Activated CD4-positive, alpha-beta T cell treated with anti-CD3 and anti-CD28 coated beads for 48 hours (primary cell): ENCODE measurements at regions not wholly inside any gene's neighbourhood (a gene's known extent, or its start where the extent isn't known, plus 50 kb on each side); places are given as distances from the start of the nearest gene placed in this dataset.

Experiments
- DNase-seq: peaks from one replicate; pipeline ENCODE4 v3.0.0-alpha.2; 2020

DNA sequence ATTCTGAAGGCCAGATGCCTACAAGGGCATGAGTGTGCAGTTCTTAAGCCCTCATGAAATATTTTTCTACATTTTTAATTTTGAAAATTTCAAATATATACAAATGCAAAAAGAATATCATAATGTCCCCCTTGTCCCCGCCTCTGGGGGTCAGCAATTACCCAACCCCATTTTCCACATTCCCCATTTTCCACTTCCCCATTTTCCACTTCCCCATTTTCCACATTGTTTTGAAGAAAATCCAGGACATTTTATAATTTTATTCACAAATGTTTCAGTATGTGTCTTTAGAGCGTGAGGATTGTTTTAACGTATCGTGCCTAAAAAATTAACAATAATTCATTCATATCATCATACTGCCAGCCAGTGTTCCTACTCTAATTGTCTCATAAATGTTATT, 403.6 kb upstream of the RAB6C start:
- no peak for DNase-seq

DNA sequence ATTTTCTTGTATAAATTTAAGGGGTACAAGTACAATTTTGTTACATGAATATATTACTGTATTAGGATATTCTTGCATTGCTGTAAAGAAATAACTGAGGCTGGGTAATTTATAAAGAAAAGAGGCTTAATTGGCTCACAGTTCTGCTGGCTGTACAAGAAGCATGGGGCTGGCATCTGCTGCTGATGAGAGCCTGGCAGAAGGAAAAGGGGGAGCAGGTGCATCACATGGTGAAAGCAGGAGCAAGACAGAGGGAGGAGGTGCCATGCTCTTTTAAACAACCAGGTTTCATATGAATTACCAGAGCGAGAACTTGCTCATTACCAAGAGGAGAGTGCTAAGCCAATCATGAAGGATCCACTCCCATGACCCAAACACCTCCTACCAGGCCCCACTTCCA, 399.5 kb upstream of the RAB6C start:
- DNase-seq: no peak

DNA sequence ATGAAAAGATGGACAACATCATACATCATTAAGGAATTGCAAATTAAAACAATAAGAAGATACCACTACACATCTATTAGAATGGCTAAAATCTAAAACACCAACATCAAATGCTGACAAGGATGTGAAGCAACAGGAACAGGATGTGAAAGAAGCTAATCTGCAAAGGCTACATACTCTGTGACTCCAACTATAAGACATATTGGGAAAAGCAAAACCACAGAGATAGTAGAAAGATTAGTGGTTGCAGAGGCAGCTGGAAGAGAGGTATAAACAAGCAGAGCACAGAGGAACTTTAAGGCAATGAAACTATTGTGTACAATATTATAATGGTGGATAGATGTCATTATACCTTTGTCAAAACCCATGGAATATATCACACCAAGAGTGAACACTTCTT, 393.7 kb upstream of the RAB6C start:
- DNase-seq: no peak

DNA sequence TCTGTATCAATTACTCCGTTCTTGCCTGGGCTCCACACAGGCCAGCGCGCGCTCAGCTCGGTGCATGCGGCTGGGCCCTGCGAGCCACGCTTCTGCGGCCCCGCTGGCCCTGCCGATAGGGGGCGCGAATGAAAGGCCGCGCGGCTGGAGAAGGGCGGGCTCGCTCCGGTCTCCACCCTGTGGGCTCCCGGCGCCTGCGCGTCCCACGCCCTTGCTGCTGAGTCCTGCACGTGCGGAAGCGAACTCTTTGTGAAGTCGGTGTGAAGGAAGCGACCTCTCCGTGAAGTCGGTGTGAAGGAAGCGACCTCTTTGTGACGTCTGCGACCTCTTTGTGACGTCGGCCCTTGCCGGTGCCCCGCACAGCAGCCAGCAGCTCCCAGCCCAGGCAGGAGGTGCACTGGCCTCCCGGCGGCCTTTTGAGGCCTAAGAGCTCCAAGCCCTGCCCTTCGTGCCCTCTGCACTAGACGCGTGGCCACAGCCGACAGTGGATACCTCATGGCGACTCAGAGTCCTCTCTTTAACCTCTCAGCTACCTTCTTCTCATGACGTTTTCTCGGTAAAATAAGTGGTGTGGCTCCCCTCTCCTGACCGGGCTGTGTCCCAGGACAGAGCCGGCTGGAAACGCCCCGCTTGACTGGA, 391.9 kb upstream of the RAB6C start:
- DNase-seq: no peak

DNA sequence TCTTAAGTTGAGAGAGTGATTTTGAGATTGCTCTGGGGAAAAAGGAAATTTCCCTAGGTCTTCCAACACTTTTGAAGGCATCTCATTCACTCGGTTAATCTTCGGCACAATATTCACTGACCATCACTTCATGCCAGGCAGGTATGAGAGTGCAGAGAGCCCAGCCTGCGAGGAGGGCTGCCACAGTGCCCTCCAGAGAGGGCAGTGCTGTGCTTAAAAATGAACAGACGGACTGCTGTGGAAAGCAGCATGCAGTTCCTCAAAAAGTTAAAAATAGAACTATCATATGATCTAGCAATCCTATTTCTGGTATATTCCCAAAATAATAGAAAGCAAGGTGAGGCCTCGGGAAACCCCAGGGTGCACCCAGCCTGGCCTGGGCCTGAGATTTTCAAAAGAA, 374.9 kb upstream of the RAB6C start:
- DNase-seq: no peak

DNA sequence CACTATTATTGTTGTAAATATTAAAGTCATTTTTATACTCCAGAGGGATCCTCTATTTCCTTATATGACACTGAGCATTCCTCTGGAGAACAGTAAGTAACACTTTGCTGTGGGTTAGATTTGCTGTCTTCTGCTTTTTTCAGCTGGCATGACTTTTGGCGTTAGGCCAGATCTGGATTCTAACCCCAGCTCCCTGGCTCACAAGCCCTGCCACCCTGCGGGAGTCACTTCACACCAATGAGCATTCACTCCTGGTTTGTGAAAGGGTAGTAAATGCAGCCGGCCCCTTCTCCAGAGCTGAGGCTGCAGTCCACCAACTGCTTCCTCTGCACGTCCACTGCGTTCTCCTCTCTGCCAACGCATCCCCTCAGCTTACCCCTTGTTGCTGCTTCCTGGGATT, 373.8 kb upstream of the RAB6C start:
- no peak for DNase-seq

DNA sequence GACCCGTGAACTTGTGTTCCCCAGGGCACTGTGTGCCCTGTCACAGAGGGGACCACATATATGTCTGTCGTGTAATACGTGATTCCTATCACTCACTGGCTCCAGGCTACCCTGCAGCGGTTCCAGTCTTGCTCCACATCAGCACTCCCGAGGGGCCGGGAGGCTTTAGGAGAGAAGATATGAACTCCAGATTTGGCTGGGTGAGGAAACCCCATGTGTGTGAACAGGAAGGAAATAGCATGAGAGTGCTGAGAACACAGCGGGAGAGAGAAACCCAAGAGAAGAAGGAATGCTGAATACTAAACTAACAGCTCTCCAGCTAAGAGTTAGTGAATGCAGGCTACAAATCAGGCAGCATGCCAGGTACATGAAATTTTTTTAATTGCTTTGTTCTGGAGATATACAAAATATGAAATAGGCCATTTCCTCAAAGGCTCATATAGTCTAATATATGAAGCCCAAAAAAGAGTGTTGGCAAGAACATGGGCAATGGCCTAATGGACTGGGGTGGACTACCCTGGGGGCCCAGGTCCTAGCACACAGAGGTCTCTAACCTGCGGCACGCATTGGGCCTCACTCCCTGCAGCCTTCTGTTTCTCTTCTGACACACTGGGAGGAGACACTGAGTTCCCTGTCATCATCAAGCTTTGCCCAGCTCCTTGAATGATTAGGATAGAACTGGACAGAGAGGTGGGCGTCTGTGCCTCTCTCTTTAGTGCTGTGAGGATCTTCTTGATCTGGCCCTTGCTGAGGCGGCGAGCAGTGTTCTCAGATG, 372.8 kb upstream of the RAB6C start:
- no peak for DNase-seq

DNA sequence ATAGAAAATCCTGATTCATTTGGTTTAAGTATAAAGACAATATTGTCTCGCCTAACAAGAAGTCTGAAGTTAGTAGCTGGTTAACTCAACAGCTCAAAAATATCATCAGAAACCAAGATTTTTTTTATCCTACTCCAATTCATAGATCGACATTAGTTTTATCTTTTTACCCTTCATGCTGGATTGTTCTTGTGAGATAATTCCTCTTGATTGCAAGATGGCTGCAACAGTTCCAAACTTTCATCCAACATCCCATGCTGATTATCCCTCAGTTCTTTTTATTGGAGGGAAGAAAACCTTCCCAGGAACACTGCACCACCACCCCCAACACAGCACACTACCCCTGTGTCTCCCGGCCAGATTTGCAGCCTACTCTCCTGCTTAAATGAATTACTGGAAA, 370.2 kb upstream of the RAB6C start:
- no peak for DNase-seq

DNA sequence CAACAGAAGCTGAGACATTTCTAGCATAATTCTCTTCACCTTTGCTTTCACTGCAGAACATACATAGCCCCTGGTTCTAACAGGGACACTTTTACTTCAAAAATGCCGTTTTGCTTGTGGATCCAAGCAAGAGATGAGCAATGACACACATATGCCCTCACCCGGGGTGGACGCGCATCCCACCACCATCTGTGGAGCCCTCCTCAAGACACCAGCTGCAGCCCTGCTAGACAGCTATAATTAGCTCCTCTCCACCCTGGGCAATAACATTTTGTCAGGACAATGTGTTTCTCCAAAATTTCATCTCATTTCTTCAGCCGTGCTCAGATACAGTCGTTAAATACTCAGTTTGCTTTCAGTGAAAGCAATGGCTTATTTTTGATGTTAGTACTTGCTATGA, 368.7 kb upstream of the RAB6C start:
- no peak for DNase-seq

DNA sequence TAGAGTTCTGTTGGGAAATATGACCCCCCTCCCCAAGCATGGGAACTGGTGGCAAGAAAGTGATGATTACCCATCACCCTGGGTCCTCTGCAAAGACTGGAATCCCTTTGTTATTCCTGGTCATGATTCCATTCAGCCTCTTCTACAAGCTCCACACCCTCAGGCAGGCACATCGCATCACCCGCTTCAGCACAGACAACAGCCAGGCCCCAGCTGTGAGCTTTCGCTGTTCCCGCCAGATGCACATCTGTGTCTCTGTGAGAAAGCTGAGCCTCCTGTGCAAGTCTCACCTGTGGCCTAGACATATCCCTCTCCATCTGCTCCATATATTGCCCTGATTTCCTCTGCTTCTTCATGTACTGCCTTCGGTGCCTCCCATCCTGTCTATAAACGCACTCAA, 368.0 kb upstream of the RAB6C start:
- no peak for DNase-seq

DNA sequence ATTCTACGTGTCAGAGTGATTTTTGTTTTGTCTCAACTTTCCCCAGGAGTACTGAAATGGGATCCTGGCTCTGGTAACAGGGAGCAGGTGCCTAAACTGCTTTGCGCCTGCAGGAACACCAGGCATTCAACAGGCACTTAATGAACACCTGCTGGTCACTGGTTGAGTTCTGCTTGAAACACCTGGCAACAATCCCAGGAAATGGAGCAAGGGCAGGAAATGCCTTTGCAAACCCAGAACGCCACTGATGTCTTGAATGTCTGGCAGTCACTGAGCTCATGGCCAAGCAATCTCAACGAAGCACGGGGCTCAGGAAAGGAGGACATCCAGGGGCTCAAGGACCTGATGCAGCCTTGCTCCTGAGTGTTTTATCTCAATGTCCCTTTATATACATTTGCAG, 360.0 kb upstream of the RAB6C start:
- DNase-seq: no peak

DNA sequence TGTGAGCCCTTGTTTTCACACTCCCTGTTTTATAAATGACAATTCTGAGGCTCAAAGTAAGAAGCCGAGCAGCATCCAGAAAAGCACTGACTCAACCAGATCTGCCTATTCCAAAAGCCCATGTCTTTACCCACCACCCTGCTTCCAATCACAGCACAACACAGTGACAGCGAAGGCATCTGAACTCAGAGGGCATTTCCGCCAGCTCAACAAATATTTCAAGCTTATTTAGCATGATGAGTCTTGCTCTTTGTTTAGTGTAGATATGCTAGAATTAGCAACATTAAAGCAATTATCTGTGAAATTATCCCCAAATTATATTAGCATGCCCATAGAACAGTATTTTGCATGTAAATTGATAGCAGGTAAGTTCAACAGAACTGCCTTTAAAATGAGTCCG, 359.1 kb upstream of the RAB6C start:
- no peak for DNase-seq

DNA sequence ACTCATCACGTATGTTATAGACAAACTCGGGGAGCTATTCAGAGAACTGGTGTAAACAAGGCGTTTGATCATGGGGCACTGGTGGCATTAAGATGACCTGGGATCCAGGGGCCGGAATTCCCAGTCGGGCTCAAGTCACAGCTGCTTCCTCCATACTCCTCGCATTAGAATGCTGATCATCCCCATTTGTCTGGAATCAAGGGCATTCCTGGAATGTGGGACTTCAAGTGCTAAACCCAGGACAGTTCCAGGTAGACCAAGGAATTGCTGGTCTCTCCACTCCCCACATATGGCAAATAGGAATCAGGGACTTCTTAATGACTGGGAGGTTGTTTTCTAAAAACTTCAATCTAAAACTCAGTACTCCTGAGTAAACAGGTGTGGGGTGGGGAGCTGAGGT, 355.7 kb upstream of the RAB6C start:
- DNase-seq: no peak

DNA sequence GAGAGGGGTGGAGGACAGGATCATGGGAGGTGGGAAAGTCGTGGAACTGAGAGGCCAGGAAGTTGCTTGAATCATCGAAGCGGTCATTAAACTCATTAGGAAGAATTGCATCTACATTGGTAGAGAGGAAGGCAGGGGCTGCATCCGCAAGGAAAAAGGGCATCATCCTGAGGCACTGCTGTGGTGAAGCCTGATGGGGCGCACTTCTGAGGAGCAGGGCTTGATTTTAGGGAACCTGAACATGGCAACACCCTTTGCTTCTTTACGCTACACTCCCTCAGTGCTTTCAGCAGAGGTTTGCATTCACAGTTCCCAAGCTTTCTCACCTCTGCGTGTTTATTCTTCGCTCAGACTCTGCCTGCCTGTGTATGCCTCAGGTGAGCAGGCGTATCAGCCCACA, 352.0 kb upstream of the RAB6C start:
- no peak for DNase-seq

DNA sequence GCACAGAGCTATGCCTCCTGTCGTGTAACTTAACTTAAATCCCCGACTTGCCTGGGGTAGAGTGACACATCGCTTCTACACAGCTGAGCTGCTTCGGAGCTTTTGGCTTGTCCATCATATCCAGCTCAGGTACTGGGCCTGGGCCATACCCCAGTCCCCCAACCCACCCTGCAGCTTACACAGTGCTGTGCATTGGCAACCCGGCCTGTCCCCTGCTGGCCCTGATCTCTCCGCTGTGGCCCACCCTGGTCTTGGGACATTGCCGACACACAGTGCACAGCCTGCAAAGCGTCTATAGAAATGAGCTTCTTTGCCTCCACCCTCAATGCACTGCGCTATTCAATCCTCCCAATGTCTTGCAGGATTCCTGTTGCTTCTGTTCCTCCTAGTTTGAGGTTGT, 342.8 kb upstream of the RAB6C start:
- DNase-seq: no peak

DNA sequence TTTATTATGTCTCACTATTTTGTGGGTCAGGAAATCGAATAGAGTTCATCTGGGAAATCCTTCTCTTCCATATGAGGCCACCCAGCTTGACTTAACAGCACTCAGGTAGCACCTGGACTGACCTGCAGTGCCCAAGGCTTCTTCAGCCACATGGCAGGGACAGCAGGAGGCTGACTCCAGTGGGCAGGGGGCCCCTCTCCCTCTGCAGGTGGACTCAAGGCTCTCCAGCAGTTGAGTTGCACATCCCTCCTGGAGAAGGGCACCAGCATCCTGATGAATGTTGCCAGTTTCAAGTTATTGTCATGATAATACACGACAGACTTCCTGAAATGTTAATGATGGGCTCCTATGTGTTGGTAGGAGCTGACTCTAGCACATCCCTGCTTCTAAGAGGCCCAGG, 338.1 kb upstream of the RAB6C start:
- no peak for DNase-seq

DNA sequence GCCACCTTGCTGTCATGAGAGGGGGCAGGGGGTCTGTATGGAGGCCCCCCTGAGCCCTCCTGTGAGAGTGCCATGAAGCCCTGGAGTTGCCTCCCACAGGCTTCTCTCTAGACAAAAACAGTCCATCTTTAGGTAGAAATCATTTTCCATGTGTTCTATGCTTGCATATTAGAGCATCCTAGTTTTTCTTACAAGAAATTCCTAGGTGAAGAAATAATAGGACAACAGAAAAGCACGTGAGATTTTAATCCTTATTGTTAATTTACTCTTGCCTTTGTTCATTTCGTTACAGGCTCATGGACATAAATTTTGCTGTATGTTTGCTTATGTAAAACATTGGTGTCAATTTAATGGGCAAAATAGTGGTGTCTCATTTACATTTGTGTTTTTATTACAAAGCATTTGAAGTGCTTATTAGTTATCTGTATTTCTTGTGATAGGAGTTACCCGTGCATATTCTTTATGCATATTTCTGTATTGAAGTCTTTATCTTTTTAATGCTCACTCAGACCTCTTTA, 336.9 kb upstream of the RAB6C start:
- DNase-seq: no peak

DNA sequence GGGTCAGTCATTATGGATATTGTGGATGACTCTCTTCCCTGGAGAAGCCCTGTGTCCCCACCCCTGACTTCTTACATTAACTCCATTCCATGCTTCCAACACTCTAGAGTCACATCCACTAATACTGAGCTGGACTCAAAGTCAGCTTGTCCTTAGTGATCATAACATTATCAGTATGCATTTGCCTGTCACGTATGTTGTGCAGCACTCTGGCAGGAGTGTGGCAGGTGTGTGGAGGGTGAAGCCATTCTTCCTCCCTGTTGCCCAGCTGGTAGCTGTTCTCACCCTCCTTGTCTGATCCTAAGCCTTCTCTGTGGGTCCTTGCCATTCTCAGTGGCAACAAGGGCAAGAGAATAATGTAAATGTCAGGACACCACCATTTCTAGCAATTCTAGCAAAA, 334.1 kb upstream of the RAB6C start:
- no peak for DNase-seq

DNA sequence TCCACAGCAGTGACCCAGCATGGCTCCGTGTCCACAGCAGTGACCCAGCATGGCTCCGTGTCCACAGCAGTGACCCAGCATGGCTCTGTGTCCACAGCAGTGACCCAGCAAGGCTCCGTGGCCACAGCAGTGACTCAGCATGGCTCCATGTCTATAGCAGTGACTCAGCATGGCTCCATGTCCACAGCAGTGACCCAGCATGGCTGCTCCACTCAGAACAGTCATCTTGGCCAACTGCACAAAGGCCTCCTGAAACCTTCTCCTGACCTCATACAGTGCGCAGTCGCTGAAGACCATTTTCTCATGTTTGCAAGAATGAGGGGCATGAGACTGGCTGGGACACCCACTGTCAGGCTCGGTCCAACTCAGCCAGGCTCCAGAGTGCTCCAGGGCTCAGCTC, 333.4 kb upstream of the RAB6C start:
- DNase-seq: no peak

DNA sequence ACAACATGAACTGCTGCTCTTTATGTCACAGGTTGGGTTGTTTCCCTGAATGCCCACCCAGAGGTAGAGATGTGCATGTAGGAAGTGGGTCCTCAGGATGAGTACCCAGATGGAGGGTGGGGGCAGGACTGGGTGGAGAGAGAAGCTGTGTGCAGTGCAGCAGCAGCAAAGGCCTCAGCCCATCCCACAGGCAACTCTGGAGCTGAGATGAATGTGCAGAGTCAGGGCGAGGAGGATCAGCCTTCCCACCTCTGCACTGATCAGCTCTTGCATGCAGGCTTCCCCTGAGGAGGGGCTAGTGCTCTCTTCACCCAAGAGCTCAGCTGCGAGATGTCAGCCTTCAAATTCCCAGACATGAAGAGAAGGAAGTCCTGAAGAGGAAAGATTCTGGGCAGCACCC, 326.2 kb upstream of the RAB6C start:
- no peak for DNase-seq

DNA sequence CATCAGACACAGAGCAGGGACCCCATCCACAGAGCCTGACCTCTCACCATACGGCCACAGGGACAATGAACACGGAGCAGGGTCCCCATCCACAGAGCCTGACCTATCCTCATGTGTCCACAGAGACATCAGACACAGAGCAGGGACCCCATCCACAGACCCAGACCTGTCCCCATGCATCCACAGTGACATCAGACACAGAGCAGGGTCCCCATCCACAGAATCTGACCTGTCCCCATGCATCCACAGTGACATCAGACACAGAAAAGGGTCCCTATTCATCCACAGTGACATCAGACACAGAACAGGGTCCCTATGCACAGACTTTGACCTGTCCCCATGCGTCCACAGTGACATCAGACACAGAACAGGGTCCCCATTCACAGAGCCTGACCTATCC, 325.1 kb upstream of the RAB6C start:
- DNase-seq: no peak

DNA sequence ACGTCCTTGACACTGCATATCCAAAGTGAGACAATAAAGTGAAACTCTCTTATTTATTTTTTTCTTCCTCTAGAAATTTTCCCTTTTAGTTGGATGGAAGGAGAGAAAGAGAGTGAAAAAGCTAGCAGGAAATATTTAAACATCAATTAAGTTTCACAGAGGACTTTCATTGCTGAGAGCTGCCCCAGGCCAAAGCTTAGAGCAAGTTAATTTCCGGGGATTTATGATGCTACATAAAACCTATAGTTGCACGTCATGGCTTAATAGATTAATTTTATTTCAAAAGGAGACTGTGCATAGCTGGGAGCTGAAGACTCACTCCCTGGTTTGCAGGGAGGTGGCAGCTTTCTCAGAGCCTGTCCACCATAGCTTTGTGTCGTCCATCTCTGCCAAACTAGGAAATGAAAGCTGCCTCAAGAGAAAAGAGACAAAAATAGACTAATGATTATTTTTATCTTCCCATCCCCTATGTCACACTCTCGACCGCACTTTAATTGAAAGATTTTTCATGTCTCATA, 323.3 kb upstream of the RAB6C start:
- DNase-seq: no peak

DNA sequence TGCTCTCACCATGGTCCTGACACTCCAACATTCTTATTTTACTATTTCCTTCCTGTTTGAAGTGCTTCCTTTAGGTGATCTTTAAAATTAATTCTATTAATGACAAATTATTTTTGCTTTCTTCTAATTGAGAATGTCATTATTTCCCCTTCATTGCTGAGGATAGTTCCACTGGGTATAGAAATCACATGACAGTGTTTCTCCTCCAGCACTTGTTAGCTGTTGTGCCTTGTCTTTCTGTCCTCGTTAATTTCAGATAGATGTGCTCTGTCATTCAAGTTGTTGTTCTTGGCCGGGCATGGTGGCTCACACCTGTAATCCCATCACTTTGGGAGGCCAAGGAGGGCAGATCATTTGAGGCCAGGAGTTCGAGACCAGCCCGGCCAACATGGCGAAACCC, 321.0 kb upstream of the RAB6C start:
- DNase-seq: no peak

DNA sequence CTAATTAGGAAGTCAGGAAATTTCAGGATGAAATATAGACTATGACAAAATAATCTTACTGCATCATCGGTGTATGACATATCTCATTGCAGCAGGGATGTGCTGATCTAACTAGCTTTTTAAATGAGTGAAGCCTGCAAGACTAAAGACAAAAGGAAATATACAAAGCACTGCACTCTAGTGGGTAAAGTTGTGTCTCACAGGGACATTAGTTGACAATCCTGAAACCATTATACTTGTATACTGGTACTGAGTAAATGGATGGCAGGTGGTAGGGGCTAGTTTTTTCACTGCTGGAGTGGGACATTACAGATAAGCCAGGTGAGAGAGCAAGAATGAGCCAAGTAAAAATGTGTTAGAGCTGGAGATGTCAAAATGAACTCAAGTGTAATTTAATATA, 317.5 kb upstream of the RAB6C start:
- DNase-seq: no peak

DNA sequence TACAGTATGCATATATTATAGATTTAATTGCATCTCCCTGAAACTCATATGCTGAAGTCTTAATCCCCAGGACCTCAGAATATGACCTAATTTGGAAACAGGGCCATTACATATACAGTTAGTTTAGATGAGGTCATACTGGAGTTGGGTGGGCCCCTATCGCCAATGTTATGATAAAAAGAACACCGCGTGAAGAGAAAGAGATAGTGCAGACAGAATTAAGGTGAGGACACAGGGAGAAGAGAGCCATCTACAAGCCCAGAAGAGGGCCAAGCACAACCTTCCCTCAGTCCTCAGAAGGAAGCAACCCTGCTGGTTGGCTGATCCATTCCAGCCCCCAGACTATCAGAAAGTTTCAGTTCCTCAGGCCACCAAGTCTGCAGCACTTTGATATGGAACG, 311.9 kb upstream of the RAB6C start:
- DNase-seq: no peak
